ENCODE measurements at regions not wholly inside any gene's neighbourhood (a gene's known extent, or its start where the extent isn't known, plus 50 kb on each side); places are given as distances from the start of the nearest gene placed in this dataset.

GRCh38 chr5:125004009-125004408 is 257.6 kb upstream of the ZNF608 start:
- DNase-seq (ENCODE audit: low read depth, low spot score): no peak

- no peak for DNase-seq (ENCODE audit: low read depth, low spot score)
Measured at GRCh38 chr5:125005266-125005665, 258.8 kb upstream of the ZNF608 start.

- DNase-seq (ENCODE audit: low read depth, low spot score): no peak
Measured at GRCh38 chr5:125006011-125006685, 259.7 kb upstream of the ZNF608 start.

GRCh38 chr5:125010356-125010755 is 263.9 kb upstream of the ZNF608 start:
- DNase-seq (ENCODE audit: low read depth, low spot score): no peak

GRCh38 chr5:125011014-125011413 is 264.6 kb upstream of the ZNF608 start:
- DNase-seq (ENCODE audit: low read depth, low spot score): no peak

- no peak for DNase-seq (ENCODE audit: low read depth, low spot score)
Measured at GRCh38 chr5:125011419-125011818, 265.0 kb upstream of the ZNF608 start.

- DNase-seq (ENCODE audit: low read depth, low spot score): no peak
Measured at GRCh38 chr5:125011947-125012346, 265.5 kb upstream of the ZNF608 start.

GRCh38 chr5:125012727-125013451 is 266.4 kb upstream of the ZNF608 start:
- no peak for DNase-seq (ENCODE audit: low read depth, low spot score)

GRCh38 chr5:125014202-125014601 is 267.8 kb upstream of the ZNF608 start:
- DNase-seq (ENCODE audit: low read depth, low spot score): no peak

GRCh38 chr5:125017796-125018195 is 271.4 kb upstream of the ZNF608 start:
- no peak for DNase-seq (ENCODE audit: low read depth, low spot score)

GRCh38 chr5:125023673-125024072 is 277.2 kb upstream of the ZNF608 start:
- DNase-seq (ENCODE audit: low read depth, low spot score): no peak

DNA sequence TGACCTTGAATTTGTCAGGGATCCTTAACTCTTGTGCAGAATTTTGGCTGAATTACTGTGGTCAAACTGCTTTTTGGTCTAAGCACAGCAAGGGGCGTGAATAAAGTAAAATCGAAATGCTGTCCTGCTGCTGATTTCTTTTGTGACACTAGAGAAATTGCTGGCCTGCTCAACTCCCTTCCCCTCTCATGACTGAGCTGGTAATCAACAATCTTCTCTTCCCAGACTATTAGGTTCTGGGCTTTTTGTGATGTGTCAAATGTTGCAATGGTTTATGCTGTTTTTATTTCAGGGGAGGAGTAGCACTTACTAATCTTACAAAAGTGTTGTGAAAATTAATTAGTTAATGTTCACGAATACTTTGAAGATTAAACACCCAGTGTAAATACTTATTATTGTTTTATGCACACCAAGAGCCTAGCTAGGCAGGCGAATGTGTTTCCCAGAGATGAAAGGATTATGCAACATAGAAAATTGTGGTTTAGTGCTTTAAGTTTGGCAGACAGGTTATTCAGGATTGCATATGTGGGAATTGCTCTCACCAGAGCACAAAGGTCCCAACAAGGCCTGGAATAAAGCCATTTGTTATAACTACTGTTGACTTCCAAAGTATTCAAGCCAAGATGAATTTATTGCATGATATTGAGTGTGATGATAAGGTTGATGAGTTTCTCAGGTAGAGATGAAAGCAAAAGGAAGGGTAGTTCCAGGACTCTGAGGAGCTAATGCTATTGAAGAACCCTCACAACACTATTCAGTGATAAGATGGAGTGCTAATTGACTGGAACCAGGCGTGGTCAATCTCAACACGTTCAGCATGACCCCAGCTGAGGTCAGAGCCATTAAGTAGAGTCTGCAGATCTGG is 280.7 kb upstream of the ZNF608 start:
- no peak for DNase-seq (ENCODE audit: low read depth, low spot score)

GRCh38 chr5:125032286-125032685 is 285.8 kb upstream of the ZNF608 start:
- no peak for DNase-seq (ENCODE audit: low read depth, low spot score)

GRCh38 chr5:125033602-125034001 is 287.2 kb upstream of the ZNF608 start:
- DNase-seq (ENCODE audit: low read depth, low spot score): no peak

GRCh38 chr5:125034331-125034730 is 287.9 kb upstream of the ZNF608 start:
- DNase-seq (ENCODE audit: low read depth, low spot score): no peak

- DNase-seq (ENCODE audit: low read depth, low spot score): no peak
Measured at GRCh38 chr5:125036494-125036893, 290.1 kb upstream of the ZNF608 start.

- DNase-seq (ENCODE audit: low read depth, low spot score): no peak
Measured at GRCh38 chr5:125037020-125037419, 290.6 kb upstream of the ZNF608 start.

DNA sequence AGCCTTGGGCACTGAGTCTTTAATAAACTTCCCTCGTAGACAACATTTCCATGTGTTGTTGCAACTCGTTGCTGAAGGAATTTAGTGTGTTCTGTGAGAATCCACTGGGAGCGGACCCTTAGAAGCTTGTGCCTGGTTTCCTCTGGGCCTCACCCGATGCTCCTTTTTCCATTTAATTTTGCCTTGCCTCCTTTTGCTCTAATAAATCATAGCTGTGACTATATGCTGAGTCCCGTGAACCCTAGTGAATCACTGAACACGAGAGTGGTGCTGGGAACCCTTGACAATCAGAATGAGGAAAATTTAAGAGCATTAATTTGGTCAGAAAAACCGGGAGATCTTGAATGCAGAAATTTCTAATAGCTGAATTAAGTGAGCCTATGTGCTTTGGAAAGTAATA is 291.1 kb upstream of the ZNF608 start:
- no peak for DNase-seq (ENCODE audit: low read depth, low spot score)

- DNase-seq (ENCODE audit: low read depth, low spot score): no peak
Measured at GRCh38 chr5:125038477-125038876, 292.0 kb upstream of the ZNF608 start.

DNA sequence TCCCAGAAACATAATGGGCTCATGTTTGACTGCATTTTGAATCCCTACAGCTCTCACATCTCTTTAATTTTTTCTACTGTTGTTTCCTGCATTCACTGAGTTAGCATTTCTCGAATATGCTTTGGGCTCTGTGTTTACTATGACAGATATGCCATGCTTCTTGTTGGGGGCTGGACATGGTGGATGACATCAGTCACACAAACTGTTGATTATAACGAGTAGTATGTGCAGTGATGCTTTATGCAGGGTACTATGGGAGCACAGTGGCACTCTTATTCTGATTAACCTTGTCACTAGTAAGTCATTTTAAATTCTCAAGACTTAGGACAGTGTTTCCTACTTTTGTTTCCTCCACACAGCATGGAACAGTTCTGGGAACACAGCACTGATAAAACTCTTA is 295.4 kb upstream of the ZNF608 start:
- no peak for DNase-seq (ENCODE audit: low read depth, low spot score)

DNA sequence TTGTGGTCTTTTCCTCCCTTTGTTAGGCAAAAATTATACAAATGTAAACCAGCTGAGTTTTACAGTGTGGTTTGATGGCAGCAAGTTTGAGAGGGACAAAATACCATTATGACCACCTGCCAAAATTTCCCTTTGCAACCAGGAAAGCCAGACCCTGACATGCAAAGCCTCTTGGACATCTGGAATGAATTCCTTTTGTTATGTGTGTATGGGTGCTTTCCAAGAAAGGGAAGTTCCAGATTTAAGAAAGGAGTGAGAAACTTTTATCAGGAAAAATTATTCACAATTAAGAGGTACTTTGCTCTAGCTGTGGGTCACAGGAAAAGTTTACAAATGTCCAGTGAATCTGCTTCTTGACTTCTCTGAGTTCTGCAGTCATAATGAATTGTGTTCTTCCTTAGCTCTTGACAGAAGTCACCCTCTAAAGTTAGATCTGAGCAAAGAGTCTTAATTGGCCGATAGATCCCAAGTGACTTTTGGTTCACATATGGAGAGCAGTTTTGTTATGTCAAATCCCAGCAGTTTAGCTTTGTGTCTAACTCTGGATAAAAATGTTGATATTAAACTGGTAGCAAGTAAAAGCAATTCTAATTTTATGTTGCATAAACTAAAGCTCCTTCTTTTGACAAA is 295.9 kb upstream of the ZNF608 start:
- no peak for DNase-seq (ENCODE audit: low read depth, low spot score)

- no peak for DNase-seq (ENCODE audit: low read depth, low spot score)
Measured at GRCh38 chr5:125043781-125044391, 297.4 kb upstream of the ZNF608 start.
